Activated CD8-positive, alpha-beta memory T cell treated with anti-CD3 and anti-CD28 coated beads, Interleukin-2, amount 50 U/mL, for 1 hour (primary cell): ENCODE measurements at regions not wholly inside any gene's neighbourhood (a gene's known extent, or its start where the extent isn't known, plus 50 kb on each side); places are given as distances from the start of the nearest gene placed in this dataset.

Experiments used
- DNase-seq: peaks from one replicate; pipeline ENCODE4 v3.0.0-alpha.2; 2020; ENCODE audit errors: extremely low read depth

GRCh38 chr13:105139380-105140285 lies 1395.8 kb downstream of the EFNB2 start:
- peak; percentile 16 for DNase-seq

- no peak for DNase-seq
Observed at GRCh38 chr13:105139048-105139379, 1396.4 kb downstream of the EFNB2 start.

- no peak for DNase-seq
Observed at GRCh38 chr13:105135852-105136615, 1399.4 kb downstream of the EFNB2 start.

GRCh38 chr13:105127732-105128131 lies 1407.7 kb downstream of the EFNB2 start:
- no peak for DNase-seq

GRCh38 chr13:105121221-105121620 lies 1414.2 kb downstream of the EFNB2 start:
- DNase-seq: no peak

- no peak for DNase-seq
Observed at GRCh38 chr13:105118426-105118985, 1417.0 kb downstream of the EFNB2 start.

GRCh38 chr13:105116966-105117365 lies 1418.5 kb downstream of the EFNB2 start:
- no peak for DNase-seq

- DNase-seq: no peak
Observed at GRCh38 chr13:105112561-105112960, 1422.9 kb downstream of the EFNB2 start.

GRCh38 chr13:105107781-105108180 lies 1427.7 kb downstream of the EFNB2 start:
- no peak for DNase-seq

- no peak for DNase-seq
Observed at GRCh38 chr13:105105471-105105870, 1430.0 kb downstream of the EFNB2 start.

- DNase-seq: no peak
Observed at GRCh38 chr13:105097521-105097920, 1437.9 kb downstream of the EFNB2 start.

GRCh38 chr13:105089858-105090643 lies 1445.4 kb downstream of the EFNB2 start:
- no peak for DNase-seq

- DNase-seq: no peak
Observed at GRCh38 chr13:105087945-105088344, 1447.5 kb downstream of the EFNB2 start.

- DNase-seq: no peak
Observed at GRCh38 chr13:105084931-105085330, 1450.5 kb downstream of the EFNB2 start.

GRCh38 chr13:105083992-105084391 lies 1451.5 kb downstream of the EFNB2 start:
- DNase-seq: no peak

GRCh38 chr13:105074755-105075154 lies 1460.7 kb downstream of the EFNB2 start:
- DNase-seq: no peak

- DNase-seq: no peak
Observed at GRCh38 chr13:105073041-105073440, 1462.4 kb downstream of the EFNB2 start.

- DNase-seq: no peak
Observed at GRCh38 chr13:105070452-105070851, 1465.0 kb downstream of the EFNB2 start.

GRCh38 chr13:105069106-105069505 lies 1466.4 kb downstream of the EFNB2 start:
- no peak for DNase-seq

- no peak for DNase-seq
Observed at GRCh38 chr13:105063676-105064075, 1471.8 kb downstream of the EFNB2 start.

- no peak for DNase-seq
Observed at GRCh38 chr13:105059786-105060185, 1475.7 kb downstream of the EFNB2 start.

GRCh38 chr13:105058517-105058916 lies 1476.9 kb downstream of the EFNB2 start:
- DNase-seq: no peak
